NT2/D1 (cell line): ENCODE measurements at regions not wholly inside any gene's neighbourhood (a gene's known extent, or its start where the extent isn't known, plus 50 kb on each side); places are given as distances from the start of the nearest gene placed in this dataset.

Experiments
- DNase-seq: peaks from one replicate; pipeline ENCODE4 v3.0.0-alpha.2; 2011; ENCODE audit warnings: low read depth, low spot score
- H3K27me3 ChIP-seq: 2 replicates; pipeline ENCODE4 v1.6.0; 2011; ENCODE audit warnings: mild to moderate bottlenecking; ENCODE audit not compliant: insufficient read length, insufficient read depth
- H3K36me3 ChIP-seq: 2 replicates; pipeline ENCODE4 v1.6.1; 2011; ENCODE audit warnings: mild to moderate bottlenecking, low read length, mixed read lengths; ENCODE audit not compliant: insufficient read depth, insufficient read length
- H3K4me1 ChIP-seq: 2 replicates; pipeline ENCODE4 v1.5.1; 2011; ENCODE audit not compliant: insufficient read depth, insufficient read length
- H3K4me3 ChIP-seq: 2 replicates; pipeline ENCODE4 v1.5.1; 2011; ENCODE audit warnings: low read depth; ENCODE audit not compliant: insufficient read length
- H3K9ac ChIP-seq: 2 replicates; pipeline ENCODE4 v1.6.0; 2011; ENCODE audit warnings: low read depth; ENCODE audit not compliant: insufficient read length
- H3K9me3 ChIP-seq: 2 replicates; pipeline ENCODE4 v1.5.1; 2011; ENCODE audit warnings: mild to moderate bottlenecking, low read length; ENCODE audit not compliant: insufficient read depth
- SUZ12 ChIP-seq: IDR thresholded peaks from 2 replicates; pipeline ENCODE4 v1.6.1; 2011; ENCODE audit not compliant: insufficient read length, insufficient read depth; ENCODE audit errors: extremely low read depth
- YY1 ChIP-seq: IDR thresholded peaks from 2 replicates; pipeline ENCODE4 v1.6.1; 2011; ENCODE audit not compliant: insufficient read length, insufficient read depth
- ZNF274 ChIP-seq: IDR thresholded peaks from 2 replicates; pipeline ENCODE4 v1.6.1; 2011; ENCODE audit warnings: mild to moderate bottlenecking, low read depth, low read length

DNA sequence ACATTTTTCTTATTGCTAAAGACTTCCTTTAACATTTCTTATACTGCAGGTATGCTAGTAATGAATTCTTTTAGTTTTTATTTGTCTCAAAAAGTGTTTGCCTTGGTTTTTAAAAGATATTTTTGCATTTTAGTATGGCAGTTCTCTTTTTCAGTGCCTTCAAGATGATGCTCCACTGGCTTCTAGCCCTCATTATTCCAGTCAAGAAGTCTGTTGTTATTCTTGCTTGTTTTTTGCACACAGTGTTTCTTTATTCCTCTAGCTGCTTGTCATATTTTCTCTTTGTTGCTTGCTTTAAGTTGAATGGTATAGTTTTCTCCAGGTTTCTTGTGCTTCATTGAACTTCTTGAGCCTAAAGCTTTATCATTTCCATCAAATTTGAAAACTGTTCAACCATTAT lies 158.0 kb upstream of the SPHKAP start:
- H3K27me3 ChIP-seq, result no peaks in the 10 kb centered on the region
- no peak overlapping the region for H3K9ac ChIP-seq
- H3K9me3 ChIP-seq, result no peaks in the 10 kb centered on the region
- H3K4me1 ChIP-seq, result no peaks in the 10 kb centered on the region
- no peak for DNase-seq
- no peaks in the 10 kb centered on the region for H3K36me3 ChIP-seq
- TF ChIP-seq YY1 (no peak), ZNF274 (no peak), SUZ12 (no peak)
- no peak overlapping the region for H3K4me3 ChIP-seq

- no peak overlapping the region for H3K4me3 ChIP-seq
- H3K9me3 ChIP-seq, result no peaks in the 10 kb centered on the region
- H3K27me3 ChIP-seq, result no peaks in the 10 kb centered on the region
- no peak for TF ChIP-seq ZNF274
- no peak for TF ChIP-seq YY1
- no peak for TF ChIP-seq SUZ12
- no peaks in the 10 kb centered on the region for H3K36me3 ChIP-seq
- no peaks in the 10 kb centered on the region for H3K4me1 ChIP-seq
- H3K9ac ChIP-seq, result no peak overlapping the region
- no peak for DNase-seq
These were observed 152.7 kb upstream of the SPHKAP start for GRCh38 chr2:228334180-228334579.

GRCh38 chr2:228329282-228329681 lies 147.8 kb upstream of the SPHKAP start:
- no peaks in the 10 kb centered on the region for H3K27me3 ChIP-seq
- TF ChIP-seq SUZ12 (no peak), YY1 (no peak), ZNF274 (no peak)
- no peaks in the 10 kb centered on the region for H3K4me1 ChIP-seq
- H3K9me3 ChIP-seq, result peaks cover 16% of the 10 kb centered on the region; the same call in 1 of the 2 replicates
- DNase-seq, result no peak
- no peak overlapping the region for H3K9ac ChIP-seq
- no peak overlapping the region for H3K4me3 ChIP-seq
- no peaks in the 10 kb centered on the region for H3K36me3 ChIP-seq

DNA sequence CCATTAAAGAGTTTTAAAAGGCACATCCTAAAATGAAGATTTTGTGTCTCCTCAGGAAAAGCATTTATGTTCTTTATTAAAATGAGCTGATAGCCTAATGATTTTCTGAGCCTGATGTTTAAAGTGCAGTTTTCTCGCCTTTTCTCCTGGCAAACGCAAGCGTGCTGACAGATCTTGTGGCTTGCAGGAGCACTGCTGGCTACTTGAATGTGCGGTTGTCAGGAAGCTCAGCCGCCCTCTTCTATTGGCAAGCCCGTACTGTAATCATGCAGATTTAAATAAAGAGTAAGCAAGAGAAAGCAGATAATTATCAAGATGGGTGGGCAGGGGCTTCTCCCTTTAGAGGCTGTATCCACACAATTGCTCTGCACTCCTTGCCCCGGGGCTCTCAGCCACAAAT lies 139.5 kb upstream of the SPHKAP start:
- DNase-seq, result no peak
- no peak overlapping the region for H3K9ac ChIP-seq
- 0 out of 2 replicates have a peak, but pooled peaks cover under 1% of the 10 kb centered on the region for H3K9me3 ChIP-seq
- no peak for TF ChIP-seq SUZ12
- TF ChIP-seq ZNF274, result no peak
- TF ChIP-seq YY1, result no peak
- H3K4me3 ChIP-seq, result no peak overlapping the region
- no peaks in the 10 kb centered on the region for H3K36me3 ChIP-seq
- no peaks in the 10 kb centered on the region for H3K27me3 ChIP-seq
- no peaks in the 10 kb centered on the region for H3K4me1 ChIP-seq

DNA sequence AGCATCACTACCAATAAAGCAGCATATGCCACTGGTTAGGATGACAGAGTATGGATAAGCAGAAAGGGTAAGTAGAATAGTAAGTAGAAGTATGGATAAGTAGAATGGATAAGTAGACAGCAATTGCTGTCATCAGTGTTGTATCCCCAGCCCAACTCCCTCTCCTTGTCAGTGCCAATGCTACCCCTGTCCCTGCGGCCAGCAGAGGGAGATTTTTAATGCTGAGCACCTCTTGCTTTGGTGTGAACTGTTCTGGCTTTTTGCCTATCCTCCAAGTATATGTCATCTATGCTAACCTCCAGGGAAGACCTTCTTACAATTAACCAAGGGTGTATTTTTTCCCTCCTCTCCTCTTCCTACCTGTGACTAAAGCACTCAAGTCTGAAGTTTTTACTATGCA lies 136.7 kb upstream of the SPHKAP start:
- Histone ChIP-seq H3K4me3 (no peak overlapping the region), H3K9me3 (no peaks in the 10 kb centered on the region), H3K27me3 (no peaks in the 10 kb centered on the region), H3K36me3 (no peaks in the 10 kb centered on the region), H3K4me1 (no peaks in the 10 kb centered on the region), H3K9ac (no peak overlapping the region)
- TF ChIP-seq ZNF274 (no peak), SUZ12 (no peak), YY1 (no peak)
- DNase-seq, result peak; percentile 32

DNA sequence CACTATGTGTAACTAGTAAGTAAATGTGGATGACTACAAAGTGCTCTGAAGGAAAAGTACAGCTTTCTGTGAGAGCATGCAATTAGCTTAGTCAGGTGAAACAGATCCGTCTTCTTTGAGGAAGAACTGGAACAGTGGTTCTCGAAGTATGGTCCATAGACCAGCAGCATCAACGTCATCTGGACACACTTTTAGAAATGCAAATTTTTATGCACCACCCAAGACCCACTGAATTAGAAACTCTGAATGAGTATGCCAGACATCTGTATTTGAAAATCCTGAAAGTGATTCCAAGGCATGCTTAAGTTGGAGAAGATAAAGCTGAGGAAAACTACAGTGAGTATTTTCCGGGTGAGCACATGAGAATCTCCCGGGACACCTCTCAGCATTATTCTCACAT lies 130.7 kb upstream of the SPHKAP start:
- Histone ChIP-seq H3K36me3 (no peaks in the 10 kb centered on the region), H3K27me3 (no peaks in the 10 kb centered on the region), H3K4me1 (no peaks in the 10 kb centered on the region), H3K4me3 (no peak overlapping the region), H3K9me3 (peaks cover 5% of the 10 kb centered on the region; the same call in 1 of the 2 replicates), H3K9ac (no peak overlapping the region)
- TF ChIP-seq SUZ12 (no peak), ZNF274 (no peak), YY1 (no peak)
- DNase-seq, result no peak

DNA sequence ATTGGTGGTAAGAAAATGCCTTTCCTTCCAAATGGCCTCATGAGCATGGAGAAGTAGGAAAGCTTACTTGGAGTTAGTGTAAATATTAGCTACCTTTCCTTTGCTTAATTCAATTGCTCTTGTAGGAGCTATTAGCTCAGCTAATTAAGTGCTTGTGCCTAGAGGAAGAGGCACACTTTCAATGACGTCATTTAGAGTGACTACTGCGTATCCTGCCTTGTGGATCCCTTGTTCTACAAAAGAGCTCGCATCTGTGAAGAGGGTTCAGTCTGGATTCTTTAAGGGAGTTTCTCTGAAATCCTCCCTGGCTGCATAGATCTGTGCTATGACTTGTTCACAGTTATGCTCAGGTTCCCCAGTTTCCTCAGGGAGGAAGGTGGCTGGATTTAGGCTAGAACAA lies 122.5 kb upstream of the SPHKAP start:
- no peaks in the 10 kb centered on the region for H3K4me1 ChIP-seq
- H3K36me3 ChIP-seq, result no peaks in the 10 kb centered on the region
- no peak overlapping the region for H3K4me3 ChIP-seq
- TF ChIP-seq ZNF274 (no peak), SUZ12 (no peak), YY1 (no peak)
- DNase-seq, result no peak
- H3K9me3 ChIP-seq, result peaks cover 14% of the 10 kb centered on the region; the same call in 1 of the 2 replicates
- no peak overlapping the region for H3K9ac ChIP-seq
- no peaks in the 10 kb centered on the region for H3K27me3 ChIP-seq

GRCh38 chr2:228283491-228284171 lies 102.1 kb upstream of the SPHKAP start:
- no peak for DNase-seq
- no peaks in the 10 kb centered on the region for H3K9me3 ChIP-seq
- H3K27me3 ChIP-seq, result no peaks in the 10 kb centered on the region
- no peaks in the 10 kb centered on the region for H3K36me3 ChIP-seq
- TF ChIP-seq YY1 (no peak), SUZ12 (no peak), ZNF274 (no peak)
- no peaks in the 10 kb centered on the region for H3K4me1 ChIP-seq
- H3K4me3 ChIP-seq, result no peak overlapping the region
- H3K9ac ChIP-seq, result no peak overlapping the region
